Duodenal mucosa (tissue), 2 donors: ENCODE measurements at regions not wholly inside any gene's neighbourhood (a gene's known extent, or its start where the extent isn't known, plus 50 kb on each side); places are given as distances from the start of the nearest gene placed in this dataset.
"Not testable (repeated sequence)": the region's sequence is repeated elsewhere in the genome, so short reads cannot be mapped to it uniquely, and the experiment has no call there.

Source experiments
- H3K27ac ChIP-seq: one replicate; pipeline ENCODE4 v1.7.0; 2013; ENCODE audit warnings: low read depth, low read length
- H3K27me3 ChIP-seq, 2 donors: one replicate each; pipeline ENCODE4 v1.7.0; 2013; ENCODE audit warnings: low read length in 2 of 2, control low read depth in 1 of 2; ENCODE audit not compliant: insufficient read depth in 2 of 2, control insufficient read depth in 1 of 2
- H3K36me3 ChIP-seq, 2 donors: one replicate each; pipeline ENCODE4 v1.7.0; 2013; ENCODE audit warnings: low read length in 2 of 2, control low read depth in 1 of 2; ENCODE audit not compliant: insufficient read depth in 2 of 2, control insufficient read depth in 1 of 2
- H3K4me1 ChIP-seq, 2 donors: one replicate each; pipeline ENCODE4 v1.7.0; 2013; ENCODE audit warnings: low read length in 2 of 2, control low read depth in 1 of 2; ENCODE audit not compliant: insufficient read depth in 2 of 2, control insufficient read depth in 1 of 2
- H3K4me3 ChIP-seq, 2 donors: one replicate each; pipeline ENCODE4 v1.7.0; 2013; ENCODE audit warnings: low read length in 2 of 2, low read depth in 1 of 2
- H3K9ac ChIP-seq, 2 donors: one replicate each; pipeline ENCODE4 v1.7.0; 2013; ENCODE audit warnings: low read length in 2 of 2, low read depth in 1 of 2
- H3K9me3 ChIP-seq, 2 donors: one replicate each; pipeline ENCODE4 v1.7.0; 2013; ENCODE audit warnings: low read length in 2 of 2, control low read depth in 1 of 2; ENCODE audit not compliant: control insufficient read depth in 1 of 2

DNA sequence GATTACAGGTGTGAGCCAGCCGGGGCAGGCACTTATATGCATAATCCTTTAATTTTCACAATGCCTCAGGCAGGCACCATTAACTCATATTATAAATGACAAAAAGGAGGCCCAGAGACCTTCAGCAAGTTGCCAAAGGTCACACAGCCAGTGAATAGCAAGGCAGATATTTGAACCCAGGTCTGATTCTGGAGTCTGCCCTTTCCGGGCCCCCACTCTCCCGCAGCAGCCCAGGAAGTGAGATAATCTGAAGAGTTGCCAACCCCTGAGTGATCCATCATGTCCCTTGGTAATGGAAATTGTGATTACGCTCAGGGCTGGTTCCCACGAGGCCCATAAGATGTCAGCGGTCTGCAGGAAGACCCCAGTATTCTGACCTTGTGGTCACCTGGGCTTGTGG is 95.3 kb upstream of the MED13L start:
- Histone ChIP-seq H3K27ac (no peak overlapping the region), H3K4me1 (peaks cover 0 to 7% of the 10 kb centered on the region in 2 donors), H3K9ac (no peak overlapping the region)

DNA sequence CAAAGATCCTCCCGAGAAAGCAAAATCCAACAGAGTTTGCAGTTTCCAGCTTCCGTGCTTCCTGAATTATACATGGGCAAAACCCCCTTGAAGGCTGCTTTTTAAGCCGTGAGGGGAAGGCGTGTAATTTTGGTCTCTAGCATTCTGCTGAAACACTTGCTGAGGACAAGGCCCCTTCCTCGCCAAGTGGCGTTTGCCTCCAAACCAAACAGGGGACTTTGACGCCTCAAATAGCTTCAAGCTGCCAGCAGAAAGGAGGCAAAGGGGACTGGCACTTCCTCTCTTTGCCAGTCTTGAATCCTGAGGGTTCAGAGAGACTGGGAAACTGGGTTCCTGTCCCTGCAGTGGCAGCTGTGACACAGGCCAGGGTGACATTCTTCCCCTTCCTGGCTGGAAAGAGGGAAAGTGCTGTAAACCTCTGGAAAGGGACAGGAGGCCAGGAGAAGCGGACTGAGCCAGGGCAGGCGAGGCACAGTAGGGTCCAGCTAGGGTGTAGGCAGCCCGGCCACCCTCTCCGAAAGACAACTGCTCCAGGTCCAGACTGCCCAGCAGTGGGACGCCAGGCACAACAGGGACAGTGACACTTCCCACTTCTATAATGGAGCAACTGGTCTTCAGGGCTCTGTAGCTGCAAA is 96.2 kb upstream of the MED13L start:
- peaks cover 0 to 4% of the 10 kb centered on the region in 2 donors for H3K4me1 ChIP-seq
- no peak overlapping the region for H3K27ac ChIP-seq

More for the DNA sequence above, 95.3 kb upstream of the MED13L start:
- Histone ChIP-seq H3K9me3 (no peaks in the 10 kb centered on the region), H3K36me3 (no peaks in the 10 kb centered on the region), H3K4me3 (no peak overlapping the region), H3K27me3 (no peaks in the 10 kb centered on the region)

DNA sequence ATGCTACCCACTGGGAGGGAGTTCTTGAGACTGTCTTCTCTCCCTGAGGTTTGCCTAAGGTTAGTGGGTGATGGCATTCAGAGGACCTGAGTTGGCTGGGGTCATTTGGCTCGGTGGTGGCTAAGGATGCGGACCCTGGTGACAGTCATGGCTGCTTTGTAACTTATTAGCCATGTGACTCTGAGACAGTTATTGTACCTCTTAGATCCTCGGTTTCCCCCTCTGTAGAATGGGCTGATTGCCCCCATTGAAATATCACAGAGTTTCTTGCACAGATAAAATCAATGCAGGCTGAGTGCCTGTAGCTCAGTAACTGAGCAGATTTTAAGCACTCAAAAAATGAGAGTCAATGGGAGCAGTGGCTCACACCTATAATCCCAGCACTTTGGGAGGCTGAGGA is 96.7 kb upstream of the MED13L start:
- Histone ChIP-seq H3K27me3 (no peaks in the 10 kb centered on the region), H3K36me3 (no peaks in the 10 kb centered on the region), H3K9ac (no peak overlapping the region), H3K27ac (no peak overlapping the region), H3K9me3 (no peaks in the 10 kb centered on the region), H3K4me3 (no peak overlapping the region), H3K4me1 (peaks cover 0 to 4% of the 10 kb centered on the region in 2 donors)

More for the DNA sequence above, 96.2 kb upstream of the MED13L start:
- Histone ChIP-seq H3K27me3 (no peaks in the 10 kb centered on the region), H3K9ac (no peak overlapping the region), H3K4me3 (no peak overlapping the region), H3K36me3 (no peaks in the 10 kb centered on the region), H3K9me3 (no peaks in the 10 kb centered on the region)

DNA sequence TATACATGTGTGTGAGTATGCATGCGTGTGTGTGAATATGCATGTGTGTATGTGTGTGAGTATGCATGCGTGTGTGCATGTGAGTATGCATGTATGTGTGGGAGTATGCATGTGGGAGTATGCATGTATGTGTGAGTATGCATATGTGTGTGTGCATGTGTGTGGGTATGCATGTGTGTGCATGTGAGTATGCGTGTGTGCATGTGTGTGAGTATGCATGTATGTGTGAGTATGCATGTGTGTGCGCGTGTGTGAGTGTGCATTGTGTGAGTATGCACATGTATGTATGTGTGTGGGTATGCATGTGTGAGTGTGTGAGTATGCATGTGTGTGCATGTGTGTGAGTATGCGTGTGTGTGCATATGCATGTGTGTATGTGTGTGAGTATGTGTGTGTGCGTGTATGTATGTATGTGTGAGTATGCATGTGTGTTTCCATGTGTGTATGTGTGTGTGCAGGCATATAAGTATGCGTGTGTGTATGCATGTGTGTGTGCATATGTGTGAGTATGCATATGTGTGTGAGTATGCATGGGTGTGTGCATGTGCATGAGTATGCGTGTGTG is 97.9 kb upstream of the MED13L start:
- H3K27me3 ChIP-seq: no peaks in the 10 kb centered on the region
- H3K9ac ChIP-seq: no peak overlapping the region

DNA sequence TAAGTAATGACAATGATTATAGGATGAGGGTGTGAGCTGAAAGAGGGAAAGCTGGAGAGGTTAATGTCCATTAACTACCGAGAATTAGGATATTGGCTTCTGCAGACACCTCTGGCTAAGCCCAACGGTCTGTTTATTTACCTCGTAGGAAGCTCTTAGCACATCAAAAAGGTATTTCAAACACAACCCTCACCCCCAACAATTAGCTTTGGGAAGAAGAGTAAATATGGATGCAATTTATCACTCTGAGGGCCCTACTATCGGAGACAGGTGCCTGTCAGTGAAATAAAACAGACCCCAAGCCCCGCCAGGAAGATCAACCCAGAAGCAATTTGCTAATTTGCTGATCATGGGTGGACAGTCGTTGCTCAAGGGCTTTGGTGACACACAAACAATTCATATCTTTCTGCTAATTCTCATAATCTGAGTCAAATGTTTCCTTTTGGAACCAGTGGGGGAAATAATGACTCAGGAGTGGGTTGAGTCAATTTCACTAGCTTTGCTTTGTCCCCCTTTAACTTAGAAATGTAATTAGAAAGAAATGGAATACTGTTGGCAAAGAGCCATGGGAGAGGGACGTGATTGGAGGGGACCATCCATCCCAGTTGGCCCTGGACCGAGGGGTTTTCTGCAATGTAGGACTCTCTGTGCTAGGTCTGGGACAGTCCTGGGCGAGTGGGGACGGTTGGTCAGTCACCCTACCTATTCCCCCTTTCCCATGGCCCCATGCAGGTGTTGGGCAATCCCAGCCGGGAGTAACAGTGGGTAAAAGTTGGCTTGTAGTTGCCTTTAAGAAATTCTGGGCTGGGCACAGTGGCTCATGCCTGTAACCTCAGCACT is 99.1 kb upstream of the MED13L start:
- no peak overlapping the region for H3K9ac ChIP-seq
- H3K4me3 ChIP-seq: no peak overlapping the region
- peaks cover 0 to 4% of the 10 kb centered on the region in 2 donors for H3K4me1 ChIP-seq
- no peak overlapping the region for H3K27ac ChIP-seq
- H3K27me3 ChIP-seq: no peaks in the 10 kb centered on the region
- no peaks in the 10 kb centered on the region for H3K9me3 ChIP-seq
- no peaks in the 10 kb centered on the region for H3K36me3 ChIP-seq

More for the DNA sequence above, 97.9 kb upstream of the MED13L start:
- no peak overlapping the region for H3K4me3 ChIP-seq
- no peaks in the 10 kb centered on the region for H3K36me3 ChIP-seq
- H3K9me3 ChIP-seq: no peaks in the 10 kb centered on the region
- H3K27ac ChIP-seq: no peak overlapping the region
- peaks cover 0 to 4% of the 10 kb centered on the region in 2 donors for H3K4me1 ChIP-seq

DNA sequence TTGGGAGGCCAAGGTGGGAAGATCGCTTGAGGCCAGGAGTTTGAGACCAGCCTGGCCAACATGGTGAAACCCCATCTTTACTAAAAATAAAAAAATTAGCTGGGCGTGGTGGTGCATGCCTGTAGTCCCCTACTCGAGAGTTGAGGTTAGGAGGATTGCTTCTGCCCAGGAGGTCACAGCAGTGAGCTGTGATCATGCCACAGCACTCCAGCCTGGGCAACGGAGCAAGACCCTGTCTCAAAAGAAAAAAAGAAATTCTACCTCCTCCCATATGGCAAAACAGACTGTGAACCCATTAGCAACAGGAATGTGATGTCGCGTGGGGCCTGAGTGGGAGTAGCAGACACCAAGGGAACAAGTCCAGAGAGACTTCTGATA is 99.7 kb upstream of the MED13L start:
- not testable (repeated sequence) for H3K4me1 ChIP-seq, H3K27ac ChIP-seq, H3K36me3 ChIP-seq, H3K9ac ChIP-seq, H3K4me3 ChIP-seq, H3K9me3 ChIP-seq, H3K27me3 ChIP-seq

DNA sequence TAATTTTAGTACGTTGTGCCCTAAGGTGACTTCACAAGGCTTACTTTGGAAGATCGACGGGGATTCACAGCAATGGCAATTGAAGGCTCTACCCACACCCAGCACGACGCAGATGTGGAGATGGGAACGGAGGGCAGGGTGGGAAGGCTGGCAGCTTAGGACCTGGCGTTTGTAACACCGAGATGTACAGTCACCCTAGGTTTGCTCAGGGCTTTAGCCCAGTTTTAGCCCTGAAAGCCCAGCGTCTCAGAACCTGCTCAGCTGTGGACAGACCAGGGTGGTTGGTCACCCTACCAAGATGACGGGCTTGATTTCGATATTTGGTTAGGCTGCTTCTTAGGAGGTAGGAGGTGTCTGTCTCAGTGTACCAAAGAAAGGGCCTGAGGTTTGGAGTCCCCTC is 100.5 kb upstream of the MED13L start:
- no peak overlapping the region for H3K27ac ChIP-seq
- H3K27me3 ChIP-seq: no peaks in the 10 kb centered on the region
- H3K9me3 ChIP-seq: no peaks in the 10 kb centered on the region

DNA sequence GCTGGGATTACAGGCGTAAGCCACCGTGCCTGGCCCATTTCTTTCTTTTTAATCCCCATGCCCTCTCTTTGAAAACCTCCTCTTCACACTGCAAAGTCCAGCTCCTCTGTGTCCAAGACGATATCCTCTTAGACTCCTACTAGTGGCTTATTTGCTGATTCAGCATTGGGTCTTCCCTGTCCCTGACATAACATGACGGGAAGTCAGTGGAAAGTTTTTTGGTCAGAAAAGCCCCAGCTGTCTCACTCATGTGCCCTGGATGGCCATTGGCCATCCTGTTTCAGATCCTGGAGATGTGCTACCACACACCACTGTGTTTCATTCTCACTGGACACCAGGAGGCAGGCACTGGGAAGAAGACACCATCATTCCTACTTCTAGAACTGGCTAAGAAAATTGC is 102.6 kb upstream of the MED13L start:
- Histone ChIP-seq H3K9me3 (no peaks in the 10 kb centered on the region), H3K4me1 (peaks cover 6 to 10% of the 10 kb centered on the region in 2 donors), H3K36me3 (no peaks in the 10 kb centered on the region), H3K27ac (no peak overlapping the region), H3K27me3 (no peaks in the 10 kb centered on the region), H3K4me3 (no peak overlapping the region), H3K9ac (no peak overlapping the region)

More for the DNA sequence above, 100.5 kb upstream of the MED13L start:
- Histone ChIP-seq H3K4me3 (no peak overlapping the region), H3K36me3 (no peaks in the 10 kb centered on the region), H3K4me1 (peaks cover 0 to 4% of the 10 kb centered on the region in 2 donors), H3K9ac (no peak overlapping the region)

DNA sequence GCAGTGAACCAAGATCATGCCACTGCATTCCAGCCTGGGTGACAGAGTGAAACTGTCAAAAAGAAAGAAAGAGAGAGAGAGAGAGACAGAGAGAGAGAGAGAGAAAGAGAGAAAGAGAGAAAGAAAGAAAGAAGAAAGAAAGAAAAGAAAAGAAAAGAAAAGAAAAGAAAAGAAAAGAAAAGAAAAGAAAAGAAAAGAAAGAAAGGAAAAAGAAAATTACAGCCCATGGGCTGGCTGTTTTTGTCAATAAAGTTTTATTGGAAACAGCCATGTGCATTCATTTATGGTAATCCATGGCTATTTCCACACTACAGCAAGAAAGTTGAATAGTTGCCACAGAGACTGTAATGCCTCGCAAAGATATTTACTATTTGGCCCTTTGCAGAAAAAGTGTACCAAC is 103.2 kb upstream of the MED13L start:
- peaks cover 6 to 10% of the 10 kb centered on the region in 2 donors for H3K4me1 ChIP-seq
- H3K36me3 ChIP-seq, H3K27me3 ChIP-seq, H3K27ac ChIP-seq, H3K9me3 ChIP-seq, H3K4me3 ChIP-seq, H3K9ac ChIP-seq: not testable (repeated sequence)

DNA sequence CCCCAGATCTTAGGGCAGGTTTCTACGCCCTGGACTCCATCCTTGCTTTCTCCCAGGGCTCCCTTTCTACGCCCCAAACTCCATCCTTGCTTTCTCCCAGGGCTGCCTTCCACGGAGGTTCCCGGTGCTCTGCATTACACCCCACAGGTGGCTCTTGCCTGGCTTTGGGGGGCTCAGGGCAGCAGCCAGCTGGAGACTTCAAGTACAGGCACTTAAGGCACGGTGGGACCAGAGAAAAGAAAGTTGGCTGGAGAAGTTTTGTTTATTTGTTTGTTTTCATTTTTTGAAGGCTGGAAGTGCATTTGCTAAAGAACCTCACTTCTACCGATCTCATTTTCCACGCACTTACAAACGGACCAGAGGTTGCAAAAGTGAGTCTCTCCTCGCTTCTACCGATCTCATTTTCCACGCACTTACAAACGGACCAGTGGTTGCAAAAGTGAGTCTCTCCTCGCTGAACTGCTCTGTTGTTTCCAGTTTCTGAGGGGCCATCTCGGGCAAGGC is 103.8 kb upstream of the MED13L start:
- Histone ChIP-seq H3K9me3 (no peaks in the 10 kb centered on the region), H3K4me1 (peaks cover 6 to 10% of the 10 kb centered on the region in 2 donors), H3K27ac (no peak overlapping the region), H3K4me3 (no peak overlapping the region), H3K36me3 (no peaks in the 10 kb centered on the region), H3K27me3 (no peaks in the 10 kb centered on the region), H3K9ac (no peak overlapping the region)
